ENCODE measurements at regions not wholly inside any gene's neighbourhood (a gene's known extent, or its start where the extent isn't known, plus 50 kb on each side); places are given as distances from the start of the nearest gene placed in this dataset.
"Not testable (repeated sequence)": the region's sequence is repeated elsewhere in the genome, so short reads cannot be mapped to it uniquely, and the experiment has no call there.

- DNase-seq (ENCODE audit: low read depth), result peak; percentile 45
Observed at GRCh38 chr10:124180947-124181549, 87.7 kb upstream of the CHST15 start.

GRCh38 chr10:124180044-124180745 lies 86.8 kb upstream of the CHST15 start:
- DNase-seq (ENCODE audit: low read depth), result no peak

- no peak for DNase-seq (ENCODE audit: low read depth)
Observed at GRCh38 chr10:124179308-124180043, 86.1 kb upstream of the CHST15 start.

GRCh38 chr10:124177180-124177518 lies 83.8 kb upstream of the CHST15 start:
- DNase-seq (ENCODE audit: low read depth), result no peak

DNA sequence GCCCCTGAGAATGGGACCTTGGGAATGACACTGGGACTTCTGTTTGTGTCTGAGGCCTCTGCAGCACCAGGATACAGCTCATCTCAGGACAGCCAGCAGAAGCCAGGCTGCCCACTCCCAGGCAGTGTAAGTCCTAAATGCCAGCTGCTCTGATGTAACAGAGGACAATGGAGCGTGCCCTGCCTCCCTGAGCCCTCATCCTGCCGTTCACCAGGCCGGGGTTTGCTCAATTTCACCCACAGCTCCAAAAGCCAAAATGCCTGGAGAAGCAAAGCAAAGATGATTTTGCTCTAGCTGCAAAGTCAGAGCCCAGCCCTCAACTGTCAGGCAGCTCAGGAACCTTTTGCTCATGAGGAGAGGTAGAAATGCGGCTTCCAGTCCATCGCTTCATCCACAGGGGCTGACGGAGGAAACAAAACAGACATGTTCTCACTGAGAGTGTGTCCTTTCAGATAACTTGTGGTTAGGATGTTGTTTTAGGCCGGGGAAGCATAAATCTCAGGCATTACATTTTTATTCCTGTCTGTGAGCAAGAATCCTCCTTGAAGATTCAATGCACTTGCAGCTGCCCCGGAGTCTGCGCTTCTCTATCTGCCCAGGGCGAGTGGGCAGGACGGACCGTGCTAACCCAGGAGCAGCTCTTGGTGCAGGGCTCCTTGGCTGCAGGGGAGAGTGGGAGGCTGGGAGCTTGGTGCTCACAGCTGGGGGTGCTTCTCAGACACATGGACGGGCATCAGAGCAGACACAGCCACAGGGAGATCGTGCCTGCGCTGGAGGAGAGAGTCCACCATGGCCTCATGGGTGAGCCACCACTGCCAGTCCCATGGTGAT lies 83.2 kb upstream of the CHST15 start:
- no peak for DNase-seq (ENCODE audit: low read depth)

DNA sequence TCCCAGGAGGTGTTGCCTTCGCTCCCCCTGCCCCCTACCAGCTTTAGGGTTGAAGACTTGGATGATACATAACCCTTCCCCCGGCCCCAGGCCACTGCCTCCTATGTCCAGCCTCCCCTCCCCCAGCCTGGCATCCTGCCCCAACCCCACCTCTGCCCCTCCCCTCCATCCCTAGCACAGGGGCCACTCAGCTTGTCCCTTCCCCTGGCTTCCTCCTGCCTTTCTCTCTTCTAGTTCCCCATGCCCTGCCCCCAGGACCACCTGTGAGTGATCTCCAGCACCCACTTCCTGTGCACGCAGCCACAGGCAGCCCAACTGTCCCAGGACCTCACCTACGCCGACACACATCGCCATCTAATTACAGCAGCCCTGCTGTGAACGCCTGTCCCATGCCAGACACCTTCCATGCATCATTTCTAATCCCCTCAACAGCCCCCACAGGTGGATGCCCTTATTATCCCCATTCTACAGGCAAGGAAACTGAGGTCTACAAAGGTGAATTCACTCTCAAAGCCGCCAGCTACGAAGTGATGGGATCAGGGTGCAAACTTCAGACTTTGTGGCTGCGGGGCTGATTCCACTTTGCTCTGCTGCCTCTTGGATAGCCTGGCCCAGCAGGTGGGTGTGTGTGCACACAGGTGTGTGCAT lies 82.4 kb upstream of the CHST15 start:
- no peak for DNase-seq (ENCODE audit: low read depth)

GRCh38 chr10:124174673-124175645 lies 81.6 kb upstream of the CHST15 start:
- no peak for DNase-seq (ENCODE audit: low read depth)

DNA sequence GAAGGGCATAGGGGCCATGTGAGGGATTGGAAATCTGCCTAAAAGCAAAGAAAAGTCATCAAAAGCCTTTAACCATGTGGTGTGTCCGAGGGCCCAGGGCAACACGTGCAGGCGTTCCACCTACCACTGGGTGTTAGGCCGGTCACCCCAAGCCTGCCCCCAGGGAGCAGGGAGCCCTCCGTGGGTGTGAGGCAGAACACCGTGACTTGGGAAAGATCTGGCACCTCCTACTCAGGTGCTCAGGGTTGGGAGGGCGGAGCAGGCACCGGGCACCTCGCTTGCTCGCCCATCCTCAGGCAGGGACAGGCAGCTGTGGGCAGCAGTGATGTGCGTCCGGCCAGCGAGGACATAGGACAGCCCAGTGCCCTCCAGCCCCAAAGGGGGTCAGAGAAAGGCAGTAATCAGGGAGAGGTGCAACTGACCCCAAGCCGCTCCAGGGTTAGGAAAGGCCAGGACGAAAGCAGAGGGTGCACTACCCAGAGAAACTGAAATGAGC lies 80.7 kb upstream of the CHST15 start:
- no peak for DNase-seq (ENCODE audit: low read depth)

GRCh38 chr10:124173298-124173900 lies 80.0 kb upstream of the CHST15 start:
- DNase-seq (ENCODE audit: low read depth), result no peak

DNA sequence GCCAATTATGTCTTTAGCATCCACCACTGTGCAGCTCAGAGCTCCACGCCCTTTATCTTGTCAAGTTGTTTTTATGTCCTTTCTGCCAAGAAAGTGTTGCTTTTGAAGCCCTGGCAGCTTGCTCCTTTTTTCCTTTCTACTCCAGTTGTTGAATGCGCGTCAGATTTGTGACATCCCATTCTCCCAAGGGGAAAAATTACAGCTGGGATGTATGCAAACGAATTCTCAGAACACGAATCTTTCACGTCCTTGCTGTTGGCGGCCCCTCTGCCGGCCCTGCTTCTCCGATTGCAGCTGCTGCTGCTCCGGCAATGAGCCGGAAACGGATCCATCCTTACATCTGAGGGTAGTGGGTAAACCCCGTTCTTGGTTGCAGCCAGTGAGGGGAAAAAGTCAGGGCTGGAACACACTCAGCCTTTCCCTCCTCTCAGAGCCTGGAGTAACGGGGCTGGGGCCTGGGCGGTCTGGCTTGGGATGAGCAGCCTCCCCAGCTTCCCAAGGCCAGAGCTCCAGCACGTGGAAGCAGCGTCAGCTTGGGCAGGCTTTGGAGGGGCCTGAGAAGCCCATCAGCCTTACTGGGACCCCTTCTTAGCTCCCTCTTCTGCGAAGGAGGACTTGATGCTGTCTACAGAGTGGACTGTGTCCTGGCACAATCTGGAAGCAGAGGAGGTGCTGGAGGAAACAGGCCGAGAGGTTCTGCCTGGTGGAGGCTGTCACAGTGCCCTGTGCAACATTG lies 79.0 kb upstream of the CHST15 start:
- no peak for DNase-seq (ENCODE audit: low read depth)

DNA sequence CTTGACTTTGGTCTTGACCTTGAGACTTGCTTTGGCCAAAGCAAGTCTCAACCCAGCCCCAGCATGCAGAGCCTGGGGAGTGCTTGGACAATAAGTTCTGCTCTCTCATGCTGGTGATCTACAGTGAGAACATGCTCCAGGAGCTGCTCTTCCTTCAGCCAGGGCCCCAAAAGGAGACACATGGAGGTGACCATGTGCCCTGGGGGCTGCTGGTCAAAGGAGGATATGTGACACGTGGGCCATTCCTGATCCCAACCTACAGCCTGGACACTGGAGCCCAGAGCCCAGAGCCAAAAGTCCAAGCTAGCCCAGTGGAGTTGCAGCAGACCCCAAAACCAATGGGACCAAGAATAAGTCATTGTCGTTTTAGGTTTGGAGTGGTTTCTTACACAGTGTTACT lies 78.2 kb upstream of the CHST15 start:
- no peak for DNase-seq (ENCODE audit: low read depth)

- no peak for DNase-seq (ENCODE audit: low read depth)
Observed at GRCh38 chr10:124170631-124171030, 77.2 kb upstream of the CHST15 start.

- DNase-seq (ENCODE audit: low read depth), result no peak
Observed at GRCh38 chr10:124168991-124169802, 75.8 kb upstream of the CHST15 start.

DNA sequence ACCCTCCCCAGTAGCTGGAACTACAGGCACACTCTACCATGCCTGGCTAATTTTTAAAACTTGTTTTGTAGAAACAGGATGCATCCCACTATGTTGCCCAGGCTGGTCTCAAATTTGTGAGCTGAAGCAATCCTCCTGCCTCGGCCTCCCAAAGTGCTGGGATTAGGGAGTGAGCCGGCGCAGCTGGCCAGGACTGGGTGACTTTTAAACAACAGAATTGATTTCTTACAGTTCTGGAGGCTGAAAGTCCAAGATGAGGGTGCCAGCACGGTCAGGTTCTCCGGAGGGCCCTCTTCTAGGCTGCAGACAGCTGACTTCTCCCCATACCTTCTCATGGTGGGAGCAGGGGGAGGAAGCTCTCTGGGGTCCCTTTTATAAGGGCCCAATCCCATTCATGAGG lies 75.2 kb upstream of the CHST15 start:
- no peak for DNase-seq (ENCODE audit: low read depth)

GRCh38 chr10:124167925-124168324 lies 74.5 kb upstream of the CHST15 start:
- DNase-seq (ENCODE audit: low read depth), result not testable (repeated sequence)

DNA sequence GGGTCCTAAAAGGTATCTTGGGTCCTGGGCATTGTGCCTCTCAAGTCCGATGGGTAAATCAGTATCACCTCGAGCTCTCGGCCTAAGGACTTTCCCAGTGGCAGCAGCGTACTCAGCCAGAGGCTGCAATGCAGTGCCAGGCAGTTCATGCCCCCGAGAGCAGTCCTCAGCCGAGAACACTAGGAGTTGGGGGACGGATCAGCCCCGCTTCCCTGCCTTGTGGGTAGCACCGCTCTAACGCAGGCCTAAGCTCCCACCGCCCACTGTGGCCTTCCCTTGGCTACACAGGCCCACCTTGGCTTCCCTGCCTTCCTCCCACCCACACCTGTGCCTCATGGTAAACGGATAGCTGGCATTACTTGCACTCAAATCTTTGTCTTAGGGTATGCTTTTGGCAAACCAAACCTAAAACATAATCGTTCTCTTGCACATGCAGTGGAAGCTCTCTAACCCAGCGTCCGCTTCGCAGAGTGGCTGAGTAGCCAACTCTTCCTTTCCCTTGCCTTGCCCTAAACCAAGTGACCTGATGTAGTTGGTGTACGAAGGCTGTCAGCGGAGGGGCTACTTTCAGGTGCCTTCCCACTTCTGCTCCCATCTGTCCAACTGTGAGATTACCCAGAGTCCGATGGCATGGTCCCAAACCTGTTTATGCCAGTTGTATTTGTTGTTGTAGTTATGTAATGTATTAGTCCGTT lies 73.2 kb upstream of the CHST15 start:
- no peak for DNase-seq (ENCODE audit: low read depth)

DNA sequence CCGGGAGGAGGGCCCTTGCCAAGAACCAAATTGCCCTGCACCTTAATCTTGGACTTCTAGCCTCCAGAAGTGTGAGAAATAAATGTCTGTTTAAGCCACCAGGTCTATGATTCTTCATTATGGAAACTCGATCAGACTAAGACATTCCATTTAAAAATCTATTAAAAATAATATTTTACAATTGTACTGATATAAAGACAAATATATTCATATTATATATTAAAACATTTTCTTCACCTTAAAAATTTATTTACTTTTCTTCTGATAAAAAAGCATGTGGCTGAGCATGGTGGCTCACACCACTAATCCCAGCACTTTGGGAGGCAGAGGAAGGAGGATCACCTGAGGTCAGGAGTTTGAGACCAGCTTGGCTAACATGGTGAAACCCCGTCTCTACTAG lies 72.4 kb upstream of the CHST15 start:
- no peak for DNase-seq (ENCODE audit: low read depth)

DNA sequence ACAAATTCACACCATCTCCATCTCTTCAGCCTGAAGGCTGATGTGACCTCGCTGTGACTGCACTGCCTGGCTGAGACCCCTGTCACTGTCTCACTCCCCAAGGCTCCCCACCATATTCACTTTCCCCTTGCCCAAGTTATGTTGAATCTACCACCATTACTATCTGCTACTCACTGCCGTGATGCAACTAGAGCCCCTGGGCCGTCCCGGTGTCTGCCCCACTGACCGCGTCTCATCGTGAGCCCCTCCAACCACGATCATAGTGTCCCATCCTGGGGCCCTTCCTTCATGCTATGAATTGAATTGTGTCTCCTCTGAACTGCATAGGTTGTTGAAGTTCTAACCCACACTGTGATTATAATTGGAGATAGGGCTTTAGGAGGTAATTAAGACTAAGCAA lies 71.9 kb upstream of the CHST15 start:
- no peak for DNase-seq (ENCODE audit: low read depth)
